Liver (tissue), 2 donors: ENCODE measurements at regions not wholly inside any gene's neighbourhood (a gene's known extent, or its start where the extent isn't known, plus 50 kb on each side); places are given as distances from the start of the nearest gene placed in this dataset.

Source experiments
- MAX ChIP-seq: IDR thresholded peaks from 2 replicates; pipeline ENCODE4 v1.6.1; 2016; ENCODE audit warnings: antibody characterized with exemption
- YY1 ChIP-seq: IDR thresholded peaks from 2 replicates; pipeline ENCODE4 v1.6.1; 2016; ENCODE audit warnings: antibody characterized with exemption, mild to moderate bottlenecking
- TF ChIP-seq, protein P1 (sequence below): fragments of 150-350 bp; IDR thresholded peaks from 2 replicates; pipeline ENCODE4 v1.5.1; 2017; ENCODE audit warnings: improper control_type of control experiment, low read depth, low read length; ENCODE audit not compliant: missing input control
- TF ChIP-seq, protein P2 (sequence below): IDR thresholded peaks from 2 replicates; pipeline ENCODE4 v1.6.1; 2016; ENCODE audit warnings: antibody characterized with exemption
- donor health status: healthy.

DNA sequence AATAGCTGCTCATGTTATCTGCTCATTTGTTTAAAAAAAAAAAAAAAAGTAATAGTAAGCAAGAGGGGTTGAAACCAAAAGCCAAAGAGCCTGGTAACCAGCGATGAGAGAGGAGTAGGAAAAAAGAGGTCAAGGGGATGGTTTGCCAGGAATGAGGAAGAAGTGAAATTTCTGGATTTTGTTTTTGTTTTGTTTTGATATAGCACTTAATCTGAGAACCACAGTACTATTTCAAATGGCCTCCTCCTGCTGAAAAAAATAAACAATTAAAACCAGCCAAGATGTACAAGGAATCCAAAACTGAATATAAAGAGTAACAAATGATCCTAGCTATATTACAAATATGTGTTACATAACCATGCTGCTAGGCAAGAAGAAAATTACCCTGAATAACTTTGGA lies 213.1 kb downstream of the FGFR2 start:
- TF ChIP-seq, protein P1, sequence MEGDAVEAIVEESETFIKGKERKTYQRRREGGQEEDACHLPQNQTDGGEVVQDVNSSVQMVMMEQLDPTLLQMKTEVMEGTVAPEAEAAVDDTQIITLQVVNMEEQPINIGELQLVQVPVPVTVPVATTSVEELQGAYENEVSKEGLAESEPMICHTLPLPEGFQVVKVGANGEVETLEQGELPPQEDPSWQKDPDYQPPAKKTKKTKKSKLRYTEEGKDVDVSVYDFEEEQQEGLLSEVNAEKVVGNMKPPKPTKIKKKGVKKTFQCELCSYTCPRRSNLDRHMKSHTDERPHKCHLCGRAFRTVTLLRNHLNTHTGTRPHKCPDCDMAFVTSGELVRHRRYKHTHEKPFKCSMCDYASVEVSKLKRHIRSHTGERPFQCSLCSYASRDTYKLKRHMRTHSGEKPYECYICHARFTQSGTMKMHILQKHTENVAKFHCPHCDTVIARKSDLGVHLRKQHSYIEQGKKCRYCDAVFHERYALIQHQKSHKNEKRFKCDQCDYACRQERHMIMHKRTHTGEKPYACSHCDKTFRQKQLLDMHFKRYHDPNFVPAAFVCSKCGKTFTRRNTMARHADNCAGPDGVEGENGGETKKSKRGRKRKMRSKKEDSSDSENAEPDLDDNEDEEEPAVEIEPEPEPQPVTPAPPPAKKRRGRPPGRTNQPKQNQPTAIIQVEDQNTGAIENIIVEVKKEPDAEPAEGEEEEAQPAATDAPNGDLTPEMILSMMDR: no peak
- no peak for TF ChIP-seq MAX
- TF ChIP-seq, protein P2, sequence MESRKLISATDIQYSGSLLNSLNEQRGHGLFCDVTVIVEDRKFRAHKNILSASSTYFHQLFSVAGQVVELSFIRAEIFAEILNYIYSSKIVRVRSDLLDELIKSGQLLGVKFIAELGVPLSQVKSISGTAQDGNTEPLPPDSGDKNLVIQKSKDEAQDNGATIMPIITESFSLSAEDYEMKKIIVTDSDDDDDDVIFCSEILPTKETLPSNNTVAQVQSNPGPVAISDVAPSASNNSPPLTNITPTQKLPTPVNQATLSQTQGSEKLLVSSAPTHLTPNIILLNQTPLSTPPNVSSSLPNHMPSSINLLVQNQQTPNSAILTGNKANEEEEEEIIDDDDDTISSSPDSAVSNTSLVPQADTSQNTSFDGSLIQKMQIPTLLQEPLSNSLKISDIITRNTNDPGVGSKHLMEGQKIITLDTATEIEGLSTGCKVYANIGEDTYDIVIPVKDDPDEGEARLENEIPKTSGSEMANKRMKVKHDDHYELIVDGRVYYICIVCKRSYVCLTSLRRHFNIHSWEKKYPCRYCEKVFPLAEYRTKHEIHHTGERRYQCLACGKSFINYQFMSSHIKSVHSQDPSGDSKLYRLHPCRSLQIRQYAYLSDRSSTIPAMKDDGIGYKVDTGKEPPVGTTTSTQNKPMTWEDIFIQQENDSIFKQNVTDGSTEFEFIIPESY: no peak
- TF ChIP-seq YY1: no peak
